Endothelial cell of umbilical vein (primary cell): ENCODE measurements at regions not wholly inside any gene's neighbourhood (a gene's known extent, or its start where the extent isn't known, plus 50 kb on each side); places are given as distances from the start of the nearest gene placed in this dataset.

Experiments
- POLR2A ChIP-seq: IDR thresholded peaks from 2 replicates; pipeline ENCODE4 v1.6.1; 2012; ENCODE audit warnings: low read depth, mild to moderate bottlenecking, control low read depth, low read length
- TF ChIP-seq, protein P1 (sequence below), 2 donors: IDR thresholded peaks; 1 replicate in 1 of 2; 2 replicates in 1 of 2; pipeline ENCODE4 v1.5.1; 2011; ENCODE audit warnings: low read length in 2 of 2, mild to moderate bottlenecking in 2 of 2, moderate library complexity in 2 of 2, control low read depth in 1 of 2, inconsistent platforms in 1 of 2, low read depth in 1 of 2; ENCODE audit not compliant: insufficient read depth in 1 of 2; ENCODE audit errors: extremely low read depth in 1 of 2
- TF ChIP-seq, protein P2 (sequence below): IDR thresholded peaks from 2 replicates; pipeline ENCODE4 v1.6.1; 2011; ENCODE audit not compliant: insufficient read depth, insufficient read length

DNA sequence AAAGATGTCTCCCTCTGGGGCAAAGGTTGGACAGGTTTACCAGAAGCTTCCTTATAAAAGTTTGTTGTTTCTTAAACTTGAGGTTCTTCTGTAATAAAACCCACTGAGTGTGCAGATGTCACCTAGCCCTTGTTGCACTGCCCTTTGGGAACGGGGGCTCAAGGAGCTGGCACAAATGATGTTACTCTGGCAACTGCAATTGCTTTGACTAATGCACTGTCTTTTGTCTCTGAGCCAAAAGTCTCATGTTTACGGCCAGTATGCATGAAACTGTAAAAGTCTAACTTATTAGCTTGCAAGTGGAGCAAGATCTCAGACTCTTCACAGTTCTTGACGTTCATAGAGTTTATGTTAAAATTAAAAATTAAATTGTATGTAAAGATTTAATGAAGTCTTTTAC lies 655.7 kb downstream of the EPHA7 start:
- TF ChIP-seq POLR2A = no peak
- TF ChIP-seq, protein P1, sequence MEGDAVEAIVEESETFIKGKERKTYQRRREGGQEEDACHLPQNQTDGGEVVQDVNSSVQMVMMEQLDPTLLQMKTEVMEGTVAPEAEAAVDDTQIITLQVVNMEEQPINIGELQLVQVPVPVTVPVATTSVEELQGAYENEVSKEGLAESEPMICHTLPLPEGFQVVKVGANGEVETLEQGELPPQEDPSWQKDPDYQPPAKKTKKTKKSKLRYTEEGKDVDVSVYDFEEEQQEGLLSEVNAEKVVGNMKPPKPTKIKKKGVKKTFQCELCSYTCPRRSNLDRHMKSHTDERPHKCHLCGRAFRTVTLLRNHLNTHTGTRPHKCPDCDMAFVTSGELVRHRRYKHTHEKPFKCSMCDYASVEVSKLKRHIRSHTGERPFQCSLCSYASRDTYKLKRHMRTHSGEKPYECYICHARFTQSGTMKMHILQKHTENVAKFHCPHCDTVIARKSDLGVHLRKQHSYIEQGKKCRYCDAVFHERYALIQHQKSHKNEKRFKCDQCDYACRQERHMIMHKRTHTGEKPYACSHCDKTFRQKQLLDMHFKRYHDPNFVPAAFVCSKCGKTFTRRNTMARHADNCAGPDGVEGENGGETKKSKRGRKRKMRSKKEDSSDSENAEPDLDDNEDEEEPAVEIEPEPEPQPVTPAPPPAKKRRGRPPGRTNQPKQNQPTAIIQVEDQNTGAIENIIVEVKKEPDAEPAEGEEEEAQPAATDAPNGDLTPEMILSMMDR (IDR thresholded peaks at IDR 0.05; ENCODE audit: extremely low read depth in 1 of 2, insufficient read depth in 1 of 2, low read depth in 1 of 2, low read length in 2 of 2) = no peak
- TF ChIP-seq, protein P2, sequence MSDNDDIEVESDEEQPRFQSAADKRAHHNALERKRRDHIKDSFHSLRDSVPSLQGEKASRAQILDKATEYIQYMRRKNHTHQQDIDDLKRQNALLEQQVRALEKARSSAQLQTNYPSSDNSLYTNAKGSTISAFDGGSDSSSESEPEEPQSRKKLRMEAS = no peak
